HG03439 (cell line): ENCODE measurements at regions not wholly inside any gene's neighbourhood (a gene's known extent, or its start where the extent isn't known, plus 50 kb on each side); places are given as distances from the start of the nearest gene placed in this dataset.
A peak's percentile ranks its signal among the peaks of the same experiment; 100 is the strongest.
"Not testable (repeated sequence)": the region's sequence is repeated elsewhere in the genome, so short reads cannot be mapped to it uniquely, and the experiment has no call there.

Source experiments
- ATAC-seq: cut with Tn5 transposase; IDR thresholded peaks from one replicate; pipeline ENCODE4 v1.9.1; 2021; ENCODE audit warnings: mild to moderate bottlenecking, moderate library complexity; ENCODE audit not compliant: unreplicated experiment

GRCh38 chr4:116180157-116180601 is 905.2 kb downstream of the TRAM1L1 start:
- ATAC-seq, result peak; percentile 73

GRCh38 chr4:116151371-116151770 is 934.0 kb downstream of the TRAM1L1 start:
- not testable (repeated sequence) for ATAC-seq

GRCh38 chr4:116150152-116150551 is 935.2 kb downstream of the TRAM1L1 start:
- no peak for ATAC-seq

- ATAC-seq, result no peak
Measured at GRCh38 chr4:116143198-116143597, 942.2 kb downstream of the TRAM1L1 start.

GRCh38 chr4:116132946-116133345 is 952.4 kb downstream of the TRAM1L1 start:
- ATAC-seq, result no peak

GRCh38 chr4:116126794-116127193 is 958.6 kb downstream of the TRAM1L1 start:
- no peak for ATAC-seq

- no peak for ATAC-seq
Measured at GRCh38 chr4:116122124-116122523, 963.3 kb downstream of the TRAM1L1 start.

- ATAC-seq, result no peak
Measured at GRCh38 chr4:116118221-116118620, 967.2 kb downstream of the TRAM1L1 start.

- ATAC-seq, result not testable (repeated sequence)
Measured at GRCh38 chr4:116112861-116113260, 972.5 kb downstream of the TRAM1L1 start.

- ATAC-seq, result no peak
Measured at GRCh38 chr4:116110713-116111112, 974.7 kb downstream of the TRAM1L1 start.

- ATAC-seq, result no peak
Measured at GRCh38 chr4:116108606-116109005, 976.8 kb downstream of the TRAM1L1 start.

- no peak for ATAC-seq
Measured at GRCh38 chr4:116101321-116101720, 984.1 kb downstream of the TRAM1L1 start.

GRCh38 chr4:116099596-116099995 is 985.8 kb downstream of the TRAM1L1 start:
- ATAC-seq, result no peak

GRCh38 chr4:116097353-116097752 is 983.9 kb upstream of the NDST4 start:
- not testable (repeated sequence) for ATAC-seq

- ATAC-seq, result no peak
Measured at GRCh38 chr4:116092961-116093360, 979.5 kb upstream of the NDST4 start.

- no peak for ATAC-seq
Measured at GRCh38 chr4:116088771-116089170, 975.4 kb upstream of the NDST4 start.

GRCh38 chr4:116082808-116083366 is 969.5 kb upstream of the NDST4 start:
- no peak for ATAC-seq

GRCh38 chr4:116073051-116073450 is 959.6 kb upstream of the NDST4 start:
- ATAC-seq, result no peak

- no peak for ATAC-seq
Measured at GRCh38 chr4:116070283-116070682, 956.9 kb upstream of the NDST4 start.

- no peak for ATAC-seq
Measured at GRCh38 chr4:116066711-116067245, 953.4 kb upstream of the NDST4 start.

GRCh38 chr4:116064331-116064730 is 950.9 kb upstream of the NDST4 start:
- ATAC-seq, result no peak

GRCh38 chr4:116059361-116059760 is 945.9 kb upstream of the NDST4 start:
- no peak for ATAC-seq

GRCh38 chr4:116058129-116058528 is 944.7 kb upstream of the NDST4 start:
- ATAC-seq, result no peak
